ENCODE measurements at regions not wholly inside any gene's neighbourhood (a gene's known extent, or its start where the extent isn't known, plus 50 kb on each side); places are given as distances from the start of the nearest gene placed in this dataset.

DNA sequence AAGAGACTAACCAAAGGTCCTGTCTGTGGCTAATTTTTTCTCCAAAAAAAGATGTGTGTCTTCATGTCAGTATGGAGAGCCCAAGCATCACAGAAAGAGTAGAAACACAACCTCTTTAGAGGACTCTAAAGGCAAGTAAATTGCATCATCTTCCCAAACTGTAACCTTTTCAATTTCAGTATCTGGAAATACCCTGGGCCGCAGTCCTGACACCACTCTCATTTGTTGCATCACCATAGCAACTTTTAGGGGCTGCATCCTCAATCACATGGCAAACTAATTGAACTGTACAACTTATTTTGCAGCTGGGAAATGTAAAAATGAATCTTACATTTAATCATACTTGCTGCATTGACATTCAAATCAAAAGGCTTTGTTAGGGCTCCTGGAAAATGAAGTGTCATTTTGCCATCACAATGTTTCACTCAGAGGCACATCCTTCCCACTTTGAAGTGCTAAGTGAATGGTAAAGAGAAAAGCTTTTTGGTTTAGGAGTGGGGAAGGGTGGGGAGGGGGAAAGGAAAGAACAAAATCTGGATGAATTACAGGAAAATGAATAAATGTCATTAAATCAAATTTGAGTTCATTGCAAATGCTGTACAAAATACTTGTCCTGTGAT is 60.6 kb upstream of the GRIA1 start:
- no peaks in the 10 kb centered on the region for H3K9me3 ChIP-seq
- no peaks in the 10 kb centered on the region for H3K36me3 ChIP-seq
- intact Hi-C loops (cut with DNase I): no loop called here
- no peak for DNase-seq
- no peak overlapping the region for H3K4me3 ChIP-seq
- H3K27ac ChIP-seq: no peak overlapping the region
- peaks cover 0 to 10% (median 0%) of the 10 kb centered on the region in 7 donors for H3K27me3 ChIP-seq
- 81 to 90% methylated on average over 1 of the region's 1 CpG for WGBS, 2 donors
- TF ChIP-seq, protein P1, sequence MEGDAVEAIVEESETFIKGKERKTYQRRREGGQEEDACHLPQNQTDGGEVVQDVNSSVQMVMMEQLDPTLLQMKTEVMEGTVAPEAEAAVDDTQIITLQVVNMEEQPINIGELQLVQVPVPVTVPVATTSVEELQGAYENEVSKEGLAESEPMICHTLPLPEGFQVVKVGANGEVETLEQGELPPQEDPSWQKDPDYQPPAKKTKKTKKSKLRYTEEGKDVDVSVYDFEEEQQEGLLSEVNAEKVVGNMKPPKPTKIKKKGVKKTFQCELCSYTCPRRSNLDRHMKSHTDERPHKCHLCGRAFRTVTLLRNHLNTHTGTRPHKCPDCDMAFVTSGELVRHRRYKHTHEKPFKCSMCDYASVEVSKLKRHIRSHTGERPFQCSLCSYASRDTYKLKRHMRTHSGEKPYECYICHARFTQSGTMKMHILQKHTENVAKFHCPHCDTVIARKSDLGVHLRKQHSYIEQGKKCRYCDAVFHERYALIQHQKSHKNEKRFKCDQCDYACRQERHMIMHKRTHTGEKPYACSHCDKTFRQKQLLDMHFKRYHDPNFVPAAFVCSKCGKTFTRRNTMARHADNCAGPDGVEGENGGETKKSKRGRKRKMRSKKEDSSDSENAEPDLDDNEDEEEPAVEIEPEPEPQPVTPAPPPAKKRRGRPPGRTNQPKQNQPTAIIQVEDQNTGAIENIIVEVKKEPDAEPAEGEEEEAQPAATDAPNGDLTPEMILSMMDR (IDR thresholded peaks at IDR 0.05): no peak
- H3K4me1 ChIP-seq: no peaks in the 10 kb centered on the region
- ATAC-seq: no peak

DNA sequence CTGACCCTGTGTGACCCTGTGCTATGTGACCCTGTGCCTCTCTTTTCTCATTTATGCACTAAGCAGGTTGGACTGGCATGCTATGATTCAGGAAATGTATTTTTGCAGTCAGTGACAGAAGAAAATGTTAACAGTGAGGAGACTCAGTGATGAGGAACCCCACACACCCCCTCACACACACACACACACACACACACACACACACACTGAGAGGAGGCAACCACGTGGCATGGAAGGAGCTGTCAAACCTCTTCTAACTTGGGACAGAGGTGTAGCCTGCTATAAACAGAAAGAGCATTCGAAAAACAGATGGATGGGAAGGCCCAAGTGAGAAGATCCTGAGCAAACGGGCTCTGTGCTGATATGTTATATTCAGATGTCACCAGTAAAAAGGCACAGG is 57.9 kb upstream of the GRIA1 start:
- intact Hi-C loops (cut with DNase I): no loop called here
- DNase-seq (no peak), ATAC-seq (no peak)
- Histone ChIP-seq H3K27ac (no peak overlapping the region), H3K27me3 (peaks cover 0 to 8% (median 0%) of the 10 kb centered on the region in 7 donors), H3K4me1 (no peaks in the 10 kb centered on the region), H3K4me3 (no peak overlapping the region), H3K36me3 (no peaks in the 10 kb centered on the region), H3K9me3 (no peaks in the 10 kb centered on the region)
- TF ChIP-seq, protein P1 (IDR thresholded peaks at IDR 0.05): no peak
- WGBS, 2 donors: 55 to 59% methylated on average over 3 of the region's 3 CpGs

DNA sequence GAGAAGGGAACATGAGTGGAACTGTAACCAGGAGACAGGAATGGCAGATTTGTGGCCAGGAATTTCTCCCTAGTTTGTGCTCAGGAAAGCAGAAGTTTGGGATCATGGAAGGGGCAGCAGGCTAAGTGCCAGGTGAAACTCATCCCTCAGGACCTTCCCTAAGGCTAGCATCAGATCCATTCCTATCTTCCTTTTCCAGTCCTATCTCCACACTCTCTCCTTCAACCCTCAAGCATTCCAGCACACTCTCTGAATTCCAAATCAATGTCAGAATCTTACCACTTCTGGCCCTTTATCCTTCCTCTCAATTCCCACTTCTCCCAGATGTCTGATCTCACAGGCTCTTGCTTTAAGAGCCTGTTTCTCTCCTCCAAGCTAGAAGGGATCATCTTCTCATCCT is 53.2 kb upstream of the GRIA1 start:
- no peaks in the 10 kb centered on the region for H3K9me3 ChIP-seq

DNA sequence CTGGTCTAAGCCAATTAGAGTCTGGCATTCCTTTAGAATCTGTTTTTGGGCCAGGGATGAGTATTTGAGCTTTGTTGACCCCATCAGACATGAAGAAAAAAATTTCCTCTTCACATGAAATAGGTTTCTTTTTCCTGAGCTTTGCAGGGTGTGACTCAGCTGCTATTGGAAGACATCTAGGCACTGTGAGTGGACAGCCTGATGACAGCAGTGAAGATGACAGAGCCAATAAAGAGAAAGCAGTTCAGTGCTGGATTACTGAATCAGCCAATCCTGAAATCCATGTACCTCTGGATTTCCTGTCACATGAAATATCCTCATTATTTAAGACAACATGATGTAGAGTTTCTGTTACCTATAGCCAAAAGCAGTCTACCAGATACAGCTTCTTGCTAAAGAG is 51.3 kb upstream of the GRIA1 start:
- TF ChIP-seq, protein P1 (IDR thresholded peaks at IDR 0.05): no peak
- DNase-seq: no peak
- ATAC-seq: no peak
- H3K27ac ChIP-seq: no peak overlapping the region
- no peak overlapping the region for H3K4me3 ChIP-seq
- H3K9me3 ChIP-seq: no peaks in the 10 kb centered on the region
- no peaks in the 10 kb centered on the region for H3K36me3 ChIP-seq
- no peaks in the 10 kb centered on the region for H3K4me1 ChIP-seq
- intact Hi-C loops (cut with DNase I): no loop called here
- peaks cover 0 to 16% (median 0%) of the 10 kb centered on the region in 7 donors for H3K27me3 ChIP-seq

More for the DNA sequence above, 53.2 kb upstream of the GRIA1 start:
- Histone ChIP-seq H3K36me3 (no peaks in the 10 kb centered on the region), H3K27ac (no peak overlapping the region), H3K27me3 (peaks cover 0 to 18% (median 0%) of the 10 kb centered on the region in 7 donors), H3K4me3 (no peak overlapping the region), H3K4me1 (no peaks in the 10 kb centered on the region)
- intact Hi-C loops (cut with DNase I): no loop called here
- ATAC-seq: no peak
- no peak for DNase-seq
- TF ChIP-seq, protein P1 (IDR thresholded peaks at IDR 0.05): no peak

All from heart right ventricle (tissue), 16 donors.